Mesothelial cell of epicardium (in vitro differentiated cells): ENCODE measurements at regions not wholly inside any gene's neighbourhood (a gene's known extent, or its start where the extent isn't known, plus 50 kb on each side); places are given as distances from the start of the nearest gene placed in this dataset.

Source experiments
- DNase-seq, 2 experiments: peaks; one replicate each; pipeline ENCODE4 v3.0.0; 2021; ENCODE audit warnings: low spot score in 2 of 2; ENCODE audit not compliant: unreplicated experiment in 2 of 2
- H3K27ac Mint-ChIP-seq: 2 replicates; pipeline ENCODE4 v1.8.0; 2021; ENCODE audit warnings: mixed read lengths
- H3K27me3 Mint-ChIP-seq: 2 replicates; pipeline ENCODE4 v1.8.0; 2021; ENCODE audit warnings: low read depth, mixed read lengths
- H3K36me3 Mint-ChIP-seq: 2 replicates; pipeline ENCODE4 v1.8.0; 2021; ENCODE audit warnings: mixed read lengths
- H3K4me1 Mint-ChIP-seq: 2 replicates; pipeline ENCODE4 v1.8.0; 2021; ENCODE audit warnings: mixed read lengths
- H3K4me3 Mint-ChIP-seq: 2 replicates; pipeline ENCODE4 v1.8.0; 2021; ENCODE audit warnings: mild to moderate bottlenecking, moderate library complexity, mixed read lengths
- H3K9me3 Mint-ChIP-seq: 2 replicates; pipeline ENCODE4 v1.8.0; 2021; ENCODE audit warnings: mixed read lengths
- CTCF ChIP-seq: fragments of 200-600 bp; sonication (generic); IDR thresholded peaks from one replicate; pipeline ENCODE4 v1.5.0; 2021; ENCODE audit warnings: antibody characterized with exemption; ENCODE audit not compliant: unreplicated experiment

- no peaks in the 10 kb centered on the region for H3K27me3 Mint-ChIP-seq
- peaks cover 14% of the 10 kb centered on the region for H3K9me3 Mint-ChIP-seq
- H3K4me1 Mint-ChIP-seq = peaks cover 12% of the 10 kb centered on the region
- no peak overlapping the region for H3K4me3 Mint-ChIP-seq
- no peak for TF ChIP-seq CTCF
- no peak overlapping the region for H3K27ac Mint-ChIP-seq
- H3K36me3 Mint-ChIP-seq = peaks cover 6% of the 10 kb centered on the region
- DNase-seq = no peak
Measured at GRCh38 chr1:219039682-219040154, 134.0 kb upstream of the LYPLAL1 start.

- Mint-ChIP-seq H3K27ac (no peak overlapping the region), H3K4me1 (peaks cover 12% of the 10 kb centered on the region), H3K36me3 (peaks cover 6% of the 10 kb centered on the region), H3K9me3 (peaks cover 14% of the 10 kb centered on the region), H3K4me3 (no peak overlapping the region), H3K27me3 (no peaks in the 10 kb centered on the region)
- TF ChIP-seq CTCF = no peak
- no peak for DNase-seq
Measured at GRCh38 chr1:219040291-219040690, 133.4 kb upstream of the LYPLAL1 start.

- no peak overlapping the region for H3K27ac Mint-ChIP-seq
- no peak overlapping the region for H3K4me3 Mint-ChIP-seq
- no peak for DNase-seq
- no peak for TF ChIP-seq CTCF
- H3K4me1 Mint-ChIP-seq = peaks cover 7% of the 10 kb centered on the region
- no peaks in the 10 kb centered on the region for H3K27me3 Mint-ChIP-seq
- peaks cover 6% of the 10 kb centered on the region for H3K36me3 Mint-ChIP-seq
- peaks cover 14% of the 10 kb centered on the region for H3K9me3 Mint-ChIP-seq
Measured at GRCh38 chr1:219041141-219041540, 132.5 kb upstream of the LYPLAL1 start.

- DNase-seq = no peak
- peaks cover 14% of the 10 kb centered on the region for H3K9me3 Mint-ChIP-seq
- peaks cover 3% of the 10 kb centered on the region for H3K4me1 Mint-ChIP-seq
- H3K4me3 Mint-ChIP-seq = no peak overlapping the region
- no peaks in the 10 kb centered on the region for H3K27me3 Mint-ChIP-seq
- H3K36me3 Mint-ChIP-seq = peaks cover 6% of the 10 kb centered on the region
- TF ChIP-seq CTCF = no peak
- no peak overlapping the region for H3K27ac Mint-ChIP-seq
Measured at GRCh38 chr1:219041818-219042217, 131.9 kb upstream of the LYPLAL1 start.

- Mint-ChIP-seq H3K27me3 (no peaks in the 10 kb centered on the region), H3K9me3 (peaks cover 17% of the 10 kb centered on the region), H3K27ac (no peak overlapping the region), H3K4me1 (peaks cover 3% of the 10 kb centered on the region), H3K4me3 (no peak overlapping the region), H3K36me3 (peaks cover 6% of the 10 kb centered on the region)
- TF ChIP-seq CTCF = no peak
- DNase-seq = no peak
Measured at GRCh38 chr1:219042769-219043168, 130.9 kb upstream of the LYPLAL1 start.

GRCh38 chr1:219045246-219045645 is 128.4 kb upstream of the LYPLAL1 start:
- Mint-ChIP-seq H3K9me3 (peaks cover 13% of the 10 kb centered on the region), H3K4me3 (no peak overlapping the region), H3K36me3 (peaks cover 6% of the 10 kb centered on the region), H3K4me1 (peaks cover 3% of the 10 kb centered on the region), H3K27ac (no peak overlapping the region), H3K27me3 (peaks cover 2% of the 10 kb centered on the region)
- no peak for TF ChIP-seq CTCF
- no peak for DNase-seq
